Endothelial cell of umbilical vein (primary cell): ENCODE measurements at regions not wholly inside any gene's neighbourhood (a gene's known extent, or its start where the extent isn't known, plus 50 kb on each side); places are given as distances from the start of the nearest gene placed in this dataset.

ENCODE experiments used
- BruUV-seq: library from RNA; stranded (reverse); fragments of 400-500 nt; replicated peaks from 2 replicates; lab custom pipeline; 2021; lab: Mats Ljungman, UMichigan
- CTCF ChIA-PET: fragments of 300-600, 350-600 bp; sonication (Branson Sonifier 250); formaldehyde crosslinking; loops from one replicate; lab custom pipeline; 2021; ENCODE audit warnings: antibody characterized with exemption, inconsistent platforms; lab: Charles Lee
- POLR2A ChIA-PET: fragments of 300-600, 350-600 bp; sonication (Branson Sonifier 250); formaldehyde crosslinking; loops from one replicate; lab custom pipeline; 2021; ENCODE audit warnings: antibody characterized with exemption, inconsistent platforms; lab: Charles Lee
- DNase-seq: peaks from one replicate; pipeline ENCODE4 v3.0.0-alpha.2; 2011; ENCODE audit warnings: low read depth, low spot score
- FAIRE-seq: peaks from 2 replicates; lab custom pipeline; 2011; peaks lifted over from hg19 to GRCh38; lab: Jason Lieb, UNC
- H2AFZ ChIP-seq: 2 replicates; pipeline ENCODE4 v1.6.0; 2012; ENCODE audit warnings: low read depth, low read length, control low read depth, inconsistent platforms
- H3K27ac ChIP-seq: 2 replicates; pipeline ENCODE4 v1.5.1; 2011; ENCODE audit warnings: low read depth, mild to moderate bottlenecking, control low read depth, low read length, moderate library complexity; ENCODE audit not compliant: insufficient read depth
- H3K27me3 ChIP-seq, 2 experiments: 2 replicates each; pipeline versions ENCODE4 v1.6.0 to v1.6.1; 2011; ENCODE audit warnings: low read length in 2 of 2, mixed read lengths in 1 of 2; ENCODE audit not compliant: control insufficient read depth in 2 of 2, insufficient read depth in 2 of 2
- H3K36me3 ChIP-seq, 2 experiments: 2 replicates in 1 of 2; 3 replicates in 1 of 2; pipeline ENCODE4 v1.5.1; 2011; ENCODE audit warnings: low read length in 2 of 2, mild to moderate bottlenecking in 1 of 2, moderate library complexity in 1 of 2; ENCODE audit not compliant: control insufficient read depth in 2 of 2, insufficient read depth in 2 of 2; ENCODE audit errors: extremely low read depth in 1 of 2
- H3K4me1 ChIP-seq: 3 replicates; pipeline ENCODE4 v1.5.1; 2011; ENCODE audit warnings: mild to moderate bottlenecking, low read length; ENCODE audit not compliant: control insufficient read depth, insufficient read depth; ENCODE audit errors: extremely low read depth
- H3K4me2 ChIP-seq: 2 replicates; pipeline ENCODE4 v1.6.1; 2011; ENCODE audit warnings: low read length, control low read depth, mixed read lengths; ENCODE audit not compliant: insufficient read depth
- H3K4me3 ChIP-seq, 3 experiments: fragments of 200-600 bp in 1 of 3; sonication (generic), shearing (Covaris generic) in 1 of 3; replicated peaks in 1 of 3; 2 replicates each; pipeline ENCODE4 v1.5.1; 2011 to 2016; ENCODE audit warnings: control low read depth in 3 of 3, low read length in 3 of 3, mild to moderate bottlenecking in 2 of 3, inconsistent platforms in 1 of 3, low read depth in 1 of 3, moderate library complexity in 1 of 3; ENCODE audit not compliant: insufficient read depth in 1 of 3
- H3K79me2 ChIP-seq: 2 replicates; pipeline ENCODE4 v1.6.0; 2012; ENCODE audit warnings: low read length, inconsistent platforms; ENCODE audit not compliant: control insufficient read depth, insufficient read depth
- H3K9ac ChIP-seq: replicated peaks from 2 replicates; pipeline ENCODE3; 2011; ENCODE audit warnings: low read length, control low read depth; ENCODE audit not compliant: insufficient read depth; ENCODE audit errors: extremely low read depth
- H3K9me1 ChIP-seq: replicated peaks from 3 replicates; pipeline ENCODE4 v1.6.0; 2011; ENCODE audit warnings: mild to moderate bottlenecking, low read length; ENCODE audit not compliant: control insufficient read depth, insufficient read depth; ENCODE audit errors: extremely low read depth
- H3K9me3 ChIP-seq: replicated peaks from 2 replicates; pipeline ENCODE4 v1.5.1; 2012; ENCODE audit warnings: low read length, inconsistent platforms; ENCODE audit not compliant: control insufficient read depth, insufficient read depth
- H4K20me1 ChIP-seq: replicated peaks from 2 replicates; pipeline ENCODE3; 2011; ENCODE audit warnings: mild to moderate bottlenecking, low read length; ENCODE audit not compliant: control insufficient read depth, insufficient read depth; ENCODE audit errors: extremely low read depth
- CTCF ChIP-seq, 2 donors: IDR thresholded peaks; 1 replicate in 1 of 2; 2 replicates in 1 of 2; pipeline ENCODE4 v1.5.1; 2011; ENCODE audit warnings: low read length in 2 of 2, mild to moderate bottlenecking in 2 of 2, moderate library complexity in 2 of 2, control low read depth in 1 of 2, inconsistent platforms in 1 of 2, low read depth in 1 of 2; ENCODE audit not compliant: insufficient read depth in 1 of 2; ENCODE audit errors: extremely low read depth in 1 of 2
- EZH2 ChIP-seq: IDR thresholded peaks from 2 replicates; pipeline ENCODE4 v1.6.1; 2012; ENCODE audit warnings: borderline replicate concordance, low read depth, mild to moderate bottlenecking, moderate library complexity, low read length, inconsistent platforms; ENCODE audit not compliant: severe bottlenecking
- FOS ChIP-seq: IDR thresholded peaks from 2 replicates; pipeline ENCODE4 v1.6.1; 2011; ENCODE audit warnings: mild to moderate bottlenecking, low read length, moderate library complexity, borderline replicate concordance; ENCODE audit not compliant: insufficient read depth
- GATA2 ChIP-seq: IDR thresholded peaks from 2 replicates; pipeline ENCODE4 v1.7.0; 2011; ENCODE audit warnings: low read depth, mild to moderate bottlenecking, moderate library complexity, mixed read lengths, low read length; ENCODE audit not compliant: insufficient read length, insufficient read depth
- JUN ChIP-seq: IDR thresholded peaks from 2 replicates; pipeline ENCODE4 v1.6.1; 2011; ENCODE audit warnings: borderline replicate concordance, low read depth; ENCODE audit not compliant: insufficient read length, insufficient read depth
- MAX ChIP-seq: IDR thresholded peaks from 2 replicates; pipeline ENCODE4 v1.6.1; 2011; ENCODE audit not compliant: insufficient read depth, insufficient read length
- MYC ChIP-seq: IDR thresholded peaks from one replicate; pipeline ENCODE4 v1.6.1; 2011; ENCODE audit warnings: mild to moderate bottlenecking, low read depth, low read length
- POLR2A ChIP-seq: IDR thresholded peaks from 2 replicates; pipeline ENCODE4 v1.6.1; 2012; ENCODE audit warnings: low read depth, mild to moderate bottlenecking, control low read depth, low read length
- POLR2AphosphoS5 ChIP-seq: IDR thresholded peaks from 2 replicates; pipeline ENCODE4 v1.6.1; 2012; ENCODE audit warnings: low read depth, mild to moderate bottlenecking, control low read depth, low read length, moderate library complexity; ENCODE audit not compliant: insufficient read depth
- dilution Hi-C: fragments of 300-500 bp; cut with MboI; formaldehyde crosslinking; loops from one replicate; pipeline ENCODE4 v1.15.0; 2019; ENCODE audit warnings: low sequenced_read_pairs; ENCODE audit not compliant: extremely low pct_ligation_motif_present
- intact Hi-C: fragments of 100-400 bp; cut with micrococcal nuclease; formaldehyde crosslinking; loops from one replicate; pipeline ENCODE4 v1.10.0; 2022

GRCh38 chr6:80434691-80435350, 328.4 kb downstream of the BCKDHB start:
- dilution Hi-C loops: no loop called here
- TF ChIP-seq POLR2AphosphoS5: no peak
- no peak for TF ChIP-seq POLR2A
- TF ChIP-seq EZH2: no peak
- TF ChIP-seq FOS: no peak
- no peak for TF ChIP-seq MAX
- TF ChIP-seq GATA2: no peak
- TF ChIP-seq JUN: no peak
- TF ChIP-seq MYC: no peak
- no peak for TF ChIP-seq CTCF (IDR thresholded peaks at IDR 0.05; ENCODE audit: extremely low read depth in 1 of 2, insufficient read depth in 1 of 2, low read depth in 1 of 2, low read length in 2 of 2)
- intact Hi-C loops: no loop called here
- H3K4me3 ChIP-seq: no peak overlapping the region
- H3K9me1 ChIP-seq: no peaks in the 10 kb centered on the region
- H3K4me1 ChIP-seq: peaks cover 7% of the 10 kb centered on the region
- H3K36me3 ChIP-seq: no peaks in the 10 kb centered on the region
- no peaks in the 10 kb centered on the region for H4K20me1 ChIP-seq
- DNase-seq: no peak
- no peak for FAIRE-seq
- CTCF ChIA-PET: interaction anchor here (1.0 kb wide), 1 partner anchor 22 kb away, joined by 5 read pairs; no protein-coding TSS in a partner anchor
- no peak overlapping the region for H3K4me2 ChIP-seq
- no peak overlapping the region for H2AFZ ChIP-seq
- H3K9me3 ChIP-seq: no peaks in the 10 kb centered on the region
- H3K79me2 ChIP-seq: no peaks in the 10 kb centered on the region
- POLR2A ChIA-PET: no interaction called here
- no peak overlapping the region for H3K27ac ChIP-seq
- BruUV-seq: no TSS peak
- H3K9ac ChIP-seq: no peak overlapping the region
- no peaks in the 10 kb centered on the region for H3K27me3 ChIP-seq
